IMR-90 (cell line): ENCODE measurements at regions not wholly inside any gene's neighbourhood (a gene's known extent, or its start where the extent isn't known, plus 50 kb on each side); places are given as distances from the start of the nearest gene placed in this dataset.

Experiments
- ATAC-seq: fragments of 200-7000 bp; cut with Tn5 transposase; 2 replicates; pipeline ENCODE4 v1.9.1; 2020; ENCODE audit warnings: low read depth, mild to moderate bottlenecking, moderate library complexity
- BruUV-seq: library from RNA; stranded (reverse); fragments of 400-500 nt; replicated peaks from 2 replicates; lab custom pipeline; 2021; lab: Mats Ljungman, UMichigan
- CTCF ChIA-PET: fragments of 300-600 bp; formaldehyde crosslinking; extraction: SDS; loops from one replicate; lab custom pipeline; 2021; ENCODE audit warnings: antibody characterized with exemption; lab: Yijun Ruan, JAX
- POLR2A ChIA-PET: fragments of 300-600 bp; sonication (Branson Sonifier 250); formaldehyde crosslinking; loops from one replicate; lab custom pipeline; 2022; ENCODE audit warnings: antibody characterized with exemption; ENCODE audit not compliant: unreplicated experiment; lab: Charles Lee
- DNase-seq: peaks from one replicate; pipeline ENCODE4 v3.0.0; 2013
- H2AFZ ChIP-seq: replicated peaks from 2 replicates; pipeline ENCODE3; 2013; ENCODE audit warnings: low read length, mild to moderate bottlenecking; ENCODE audit not compliant: poor library complexity
- H2AK5ac ChIP-seq: 2 replicates; pipeline ENCODE4 v1.6.1; 2013; ENCODE audit warnings: low read depth, low read length, inconsistent platforms
- H2AK9ac ChIP-seq: replicated peaks from 2 replicates; pipeline ENCODE3; 2013; ENCODE audit warnings: mild to moderate bottlenecking, low read depth, low read length, moderate library complexity; ENCODE audit not compliant: poor library complexity
- H2BK120ac ChIP-seq: 2 replicates; pipeline ENCODE4 v1.6.1; 2013; ENCODE audit warnings: low read depth, low read length, inconsistent platforms
- H2BK15ac ChIP-seq: 3 replicates; pipeline ENCODE4 v1.6.1; 2013; ENCODE audit warnings: low read depth, low read length, inconsistent platforms
- H2BK20ac ChIP-seq: 2 replicates; pipeline ENCODE4 v1.6.1; 2013; ENCODE audit warnings: low read depth, mild to moderate bottlenecking, inconsistent platforms, low read length, moderate library complexity
- H2BK5ac ChIP-seq: 2 replicates; pipeline ENCODE4 v1.6.1; 2013; ENCODE audit warnings: mild to moderate bottlenecking, low read depth, low read length, inconsistent platforms; ENCODE audit not compliant: poor library complexity, severe bottlenecking
- H3K14ac ChIP-seq: replicated peaks from 2 replicates; pipeline ENCODE4 v1.6.1; 2013; ENCODE audit warnings: low read depth, low read length, inconsistent platforms
- H3K18ac ChIP-seq: 2 replicates; pipeline ENCODE4 v1.6.1; 2013; ENCODE audit warnings: low read depth, low read length, control low read depth
- H3K23ac ChIP-seq: 2 replicates; pipeline ENCODE4 v1.6.1; 2013; ENCODE audit warnings: low read depth, low read length, inconsistent platforms
- H3K27ac ChIP-seq: 2 replicates; pipeline ENCODE4 v1.5.1; 2013; ENCODE audit warnings: mild to moderate bottlenecking, control low read depth, low read length; ENCODE audit not compliant: insufficient read depth
- H3K27me3 ChIP-seq: 2 replicates; pipeline ENCODE4 v1.6.1; 2013; ENCODE audit warnings: low read length; ENCODE audit not compliant: control insufficient read depth, insufficient read depth
- H3K36me3 ChIP-seq: 2 replicates; pipeline ENCODE4 v1.6.1; 2013; ENCODE audit warnings: low read length, mixed read lengths; ENCODE audit not compliant: control insufficient read depth, insufficient read depth
- H3K4ac ChIP-seq: 2 replicates; pipeline ENCODE4 v1.6.1; 2013; ENCODE audit warnings: low read depth, low read length, inconsistent platforms
- H3K4me1 ChIP-seq: 2 replicates; pipeline ENCODE4 v1.6.1; 2013; ENCODE audit warnings: low read length, mixed read lengths; ENCODE audit not compliant: control insufficient read depth, insufficient read depth
- H3K4me2 ChIP-seq: 2 replicates; pipeline ENCODE4 v1.6.1; 2013; ENCODE audit warnings: low read depth, mild to moderate bottlenecking, control low read depth, low read length, moderate library complexity
- H3K4me3 ChIP-seq: 2 replicates; pipeline ENCODE4 v1.5.1; 2013; ENCODE audit warnings: low read depth, mild to moderate bottlenecking, control low read depth, low read length, moderate library complexity; ENCODE audit not compliant: insufficient read depth
- H3K56ac ChIP-seq: 2 replicates; pipeline ENCODE4 v1.6.1; 2013; ENCODE audit warnings: low read length, inconsistent platforms; ENCODE audit not compliant: insufficient read depth; ENCODE audit errors: extremely low read depth
- H3K79me1 ChIP-seq, 2 experiments: 2 replicates each; pipeline ENCODE4 v1.6.1; 2013; ENCODE audit warnings: low read length in 2 of 2, inconsistent platforms in 1 of 2, low read depth in 1 of 2
- H3K9ac ChIP-seq: 2 replicates; pipeline ENCODE4 v1.6.1; 2013; ENCODE audit warnings: low read depth, low read length, control low read depth
- H3K9me1 ChIP-seq: 2 replicates; pipeline ENCODE4 v1.6.1; 2013; ENCODE audit warnings: low read length, inconsistent platforms; ENCODE audit not compliant: insufficient read depth
- H3K9me3 ChIP-seq: 2 replicates; pipeline ENCODE4 v1.6.1; 2013; ENCODE audit warnings: low read length; ENCODE audit not compliant: control insufficient read depth, insufficient read depth
- H4K20me1 ChIP-seq: 2 replicates; pipeline ENCODE4 v1.6.1; 2013; ENCODE audit warnings: low read length, inconsistent platforms; ENCODE audit not compliant: insufficient read depth
- H4K5ac ChIP-seq: 2 replicates; pipeline ENCODE4 v1.6.1; 2013; ENCODE audit warnings: mild to moderate bottlenecking, low read depth, low read length, control low read depth
- H4K8ac ChIP-seq, 2 experiments: 2 replicates each; pipeline ENCODE4 v1.6.1; 2013; ENCODE audit warnings: low read depth in 2 of 2, low read length in 2 of 2, control low read depth in 1 of 2, inconsistent platforms in 1 of 2
- H4K91ac ChIP-seq: 2 replicates; pipeline ENCODE4 v1.6.1; 2013; ENCODE audit warnings: low read depth, low read length, inconsistent platforms; ENCODE audit not compliant: insufficient read depth
- BHLHE40 ChIP-seq: fragments of 150-350 bp; IDR thresholded peaks from 2 replicates; pipeline ENCODE4 v1.6.1; 2016; ENCODE audit warnings: mild to moderate bottlenecking, low read depth, low read length
- CEBPB ChIP-seq: IDR thresholded peaks from 2 replicates; pipeline ENCODE4 v1.6.1; 2012; ENCODE audit warnings: low read depth, low read length, improper control_type of control experiment
- CHD1 ChIP-seq: IDR thresholded peaks from 2 replicates; pipeline ENCODE4 v1.6.1; 2012; ENCODE audit warnings: low read depth, low read length, improper control_type of control experiment
- CTCF ChIP-seq: conservative IDR thresholded peaks from 2 replicates; pipeline ENCODE4 v1.5.1; 2012; ENCODE audit warnings: mild to moderate bottlenecking, low read depth, low read length, improper control_type of control experiment
- ELK1 ChIP-seq: fragments of 150-350 bp; IDR thresholded peaks from 2 replicates; pipeline ENCODE4 v1.6.1; 2016; ENCODE audit warnings: low read depth, mild to moderate bottlenecking, low read length, moderate library complexity, borderline replicate concordance
- FOS ChIP-seq: fragments of 150-350 bp; IDR thresholded peaks from 2 replicates; pipeline ENCODE4 v1.6.1; 2016; ENCODE audit warnings: low read depth, low read length
- MAFK ChIP-seq: IDR thresholded peaks from 2 replicates; pipeline ENCODE4 v1.6.1; 2012; ENCODE audit warnings: low read depth, low read length, improper control_type of control experiment
- MAZ ChIP-seq: IDR thresholded peaks from 2 replicates; pipeline ENCODE4 v1.6.1; 2012; ENCODE audit warnings: low read depth, mild to moderate bottlenecking, low read length, improper control_type of control experiment, moderate library complexity, borderline replicate concordance
- MXI1 ChIP-seq: IDR thresholded peaks from 2 replicates; pipeline ENCODE4 v1.6.1; 2012; ENCODE audit warnings: low read depth, mild to moderate bottlenecking, low read length, moderate library complexity, borderline replicate concordance
- NFE2L2 ChIP-seq: fragments of 150-350 bp; IDR thresholded peaks from 2 replicates; pipeline ENCODE4 v1.6.1; 2016; ENCODE audit warnings: low read depth, mild to moderate bottlenecking, low read length
- POLR2A ChIP-seq: IDR thresholded peaks from 2 replicates; pipeline ENCODE4 v1.6.1; 2012; ENCODE audit warnings: mild to moderate bottlenecking, low read depth, low read length
- RAD21 ChIP-seq: IDR thresholded peaks from 2 replicates; pipeline ENCODE4 v1.6.1; 2012; ENCODE audit warnings: low read length, improper control_type of control experiment
- RCOR1 ChIP-seq: IDR thresholded peaks from 2 replicates; pipeline ENCODE4 v1.6.1; 2012; ENCODE audit warnings: mild to moderate bottlenecking, low read length, improper control_type of control experiment; ENCODE audit not compliant: insufficient replicate concordance
- RFX5 ChIP-seq: IDR thresholded peaks from 2 replicates; pipeline ENCODE4 v1.8.0; 2012; ENCODE audit warnings: low read depth, mild to moderate bottlenecking, low read length, moderate library complexity
- SMC3 ChIP-seq: fragments of 150-350 bp; IDR thresholded peaks from 2 replicates; pipeline ENCODE4 v1.6.1; 2016; ENCODE audit warnings: low read depth, mild to moderate bottlenecking, antibody characterized with exemption, low read length, moderate library complexity
- USF2 ChIP-seq: fragments of 150-350 bp; IDR thresholded peaks from 2 replicates; pipeline ENCODE4 v1.6.1; 2017; ENCODE audit warnings: mild to moderate bottlenecking, antibody characterized with exemption, low read length, low read depth
- WGBS, 2 experiments: methylation state at CpG; one replicate each; pipeline versions ENCODE4 v1.1.5 to v1.1.7; 2013; ENCODE audit warnings: missing lambda C conversion rate in 2 of 2; ENCODE audit not compliant: insufficient read length in 1 of 2; ENCODE audit errors: extremely low coverage in 2 of 2; 5-methylcytosine and 5-hydroxymethylcytosine counted together
- dilution Hi-C: fragments of 300-500 bp; cut with HindIII; formaldehyde crosslinking; loops from one replicate; pipeline ENCODE4 v1.14.3; 2018; ENCODE audit warnings: low sequenced_read_pairs; ENCODE audit not compliant: unreplicated experiment
- in situ Hi-C: fragments of 300-500 bp; cut with MboI; formaldehyde crosslinking; loops from 3 replicates; pipeline ENCODE4 v1.14.3; 2019; ENCODE audit warnings: low sequenced_read_pairs, inconsistent platforms, mixed read lengths
- intact Hi-C: fragments of 100-400 bp; cut with micrococcal nuclease; formaldehyde crosslinking; loops from 2 replicates; pipeline ENCODE4 v1.10.0; 2022

GRCh38 chr1:187725216-187725615 lies 896.5 kb downstream of the PLA2G4A start:
- H3K27me3 ChIP-seq: no peaks in the 10 kb centered on the region
- no peak overlapping the region for H3K23ac ChIP-seq
- no peak overlapping the region for H3K4me3 ChIP-seq
- no peak for ATAC-seq
- no peak overlapping the region for H3K27ac ChIP-seq
- H3K79me1 ChIP-seq: no peaks in the 10 kb centered on the region
- no peak overlapping the region for H2AK5ac ChIP-seq
- BruUV-seq: no TSS peak
- H2BK20ac ChIP-seq: no peak overlapping the region
- no peak overlapping the region for H3K14ac ChIP-seq
- H4K91ac ChIP-seq: no peak overlapping the region
- CTCF ChIA-PET: no interaction called here
- no peaks in the 10 kb centered on the region for H3K9me3 ChIP-seq
- no peak overlapping the region for H3K9ac ChIP-seq
- no peak overlapping the region for H2AK9ac ChIP-seq
- H3K4me2 ChIP-seq: no peak overlapping the region
- intact Hi-C loops (no loop called here), dilution Hi-C loops (no loop called here), in situ Hi-C loops (no loop called here)
- TF ChIP-seq RCOR1: no peak
- no peak for TF ChIP-seq MXI1
- no peak for TF ChIP-seq CTCF
- no peak for TF ChIP-seq FOS
- TF ChIP-seq CEBPB: no peak
- no peak for TF ChIP-seq NFE2L2
- TF ChIP-seq CHD1: no peak
- no peak for TF ChIP-seq MAZ
- TF ChIP-seq MAFK: no peak
- no peak for TF ChIP-seq SMC3
- no peak for TF ChIP-seq POLR2A
- no peak for TF ChIP-seq ELK1
- TF ChIP-seq USF2: no peak
- no peak for TF ChIP-seq BHLHE40
- TF ChIP-seq RAD21: no peak
- no peak for TF ChIP-seq RFX5
- WGBS, 2 experiments: no CpG with 5 or more reads among the region's 2 CpGs
- no peaks in the 10 kb centered on the region for H3K36me3 ChIP-seq
- H4K5ac ChIP-seq: no peak overlapping the region
- no peak overlapping the region for H3K4ac ChIP-seq
- no peak overlapping the region for H3K18ac ChIP-seq
- H2BK5ac ChIP-seq: no peak overlapping the region
- no peaks in the 10 kb centered on the region for H3K4me1 ChIP-seq
- no peak overlapping the region for H3K56ac ChIP-seq
- no peak overlapping the region for H4K8ac ChIP-seq
- DNase-seq: no peak
- H2BK15ac ChIP-seq: no peak overlapping the region
- no peak overlapping the region for H2AFZ ChIP-seq
- no peaks in the 10 kb centered on the region for H4K20me1 ChIP-seq
- no peak overlapping the region for H2BK120ac ChIP-seq
- no peaks in the 10 kb centered on the region for H3K9me1 ChIP-seq
- POLR2A ChIA-PET: no interaction called here
